GM21367 (cell line): ENCODE measurements at regions not wholly inside any gene's neighbourhood (a gene's known extent, or its start where the extent isn't known, plus 50 kb on each side); places are given as distances from the start of the nearest gene placed in this dataset.
"Not testable (repeated sequence)": the region's sequence is repeated elsewhere in the genome, so short reads cannot be mapped to it uniquely, and the experiment has no call there.

Experiments used
- ATAC-seq: cut with Tn5 transposase; IDR thresholded peaks from one replicate; pipeline ENCODE4 v1.9.1; 2021; ENCODE audit not compliant: unreplicated experiment

- ATAC-seq = no peak
Measured at GRCh38 chr14:44453433-44454171, 53.5 kb downstream of the FSCB start.

- not testable (repeated sequence) for ATAC-seq
Measured at GRCh38 chr14:44450232-44450631, 56.9 kb downstream of the FSCB start.

- ATAC-seq = no peak
Measured at GRCh38 chr14:44449680-44450079, 57.4 kb downstream of the FSCB start.

GRCh38 chr14:44448951-44449358 lies 58.1 kb downstream of the FSCB start:
- ATAC-seq = no peak

GRCh38 chr14:44446965-44447364 lies 60.1 kb downstream of the FSCB start:
- ATAC-seq = no peak

GRCh38 chr14:44444454-44444853 lies 62.6 kb downstream of the FSCB start:
- ATAC-seq = no peak

- no peak for ATAC-seq
Measured at GRCh38 chr14:44438936-44439335, 68.1 kb downstream of the FSCB start.

GRCh38 chr14:44438221-44438620 lies 68.9 kb downstream of the FSCB start:
- no peak for ATAC-seq

- ATAC-seq = no peak
Measured at GRCh38 chr14:44436458-44436857, 70.6 kb downstream of the FSCB start.

- ATAC-seq = no peak
Measured at GRCh38 chr14:44428231-44428945, 78.7 kb downstream of the FSCB start.

- no peak for ATAC-seq
Measured at GRCh38 chr14:44422699-44423098, 84.4 kb downstream of the FSCB start.

GRCh38 chr14:44420226-44420625 lies 86.9 kb downstream of the FSCB start:
- no peak for ATAC-seq

GRCh38 chr14:44418856-44419255 lies 88.2 kb downstream of the FSCB start:
- ATAC-seq = no peak

GRCh38 chr14:44417809-44418208 lies 89.3 kb downstream of the FSCB start:
- no peak for ATAC-seq

GRCh38 chr14:44414646-44415045 lies 92.4 kb downstream of the FSCB start:
- ATAC-seq = no peak

GRCh38 chr14:44412858-44413569 lies 94.1 kb downstream of the FSCB start:
- no peak for ATAC-seq

- no peak for ATAC-seq
Measured at GRCh38 chr14:44405011-44405486, 102.0 kb downstream of the FSCB start.

GRCh38 chr14:44404599-44404998 lies 102.5 kb downstream of the FSCB start:
- ATAC-seq = no peak

- no peak for ATAC-seq
Measured at GRCh38 chr14:44404036-44404435, 103.0 kb downstream of the FSCB start.

GRCh38 chr14:44403193-44403592 lies 103.9 kb downstream of the FSCB start:
- no peak for ATAC-seq

- no peak for ATAC-seq
Measured at GRCh38 chr14:44396226-44396625, 110.9 kb downstream of the FSCB start.

- no peak for ATAC-seq
Measured at GRCh38 chr14:44392984-44393383, 114.1 kb downstream of the FSCB start.
